Right cardiac atrium (tissue), 5 donors: ENCODE measurements at regions not wholly inside any gene's neighbourhood (a gene's known extent, or its start where the extent isn't known, plus 50 kb on each side); places are given as distances from the start of the nearest gene placed in this dataset.
A peak's percentile ranks its signal among the peaks of the same experiment; 100 is the strongest.
"Not testable (repeated sequence)": the region's sequence is repeated elsewhere in the genome, so short reads cannot be mapped to it uniquely, and the experiment has no call there.

Experiments
- ATAC-seq, 2 donors: fragments of 200-7000 bp; cut with Tn5 transposase; one replicate each; pipeline versions ENCODE4 v1.8.0 to v1.9.1; 2020; ENCODE audit warnings: moderate library complexity in 2 of 2, mild to moderate bottlenecking in 1 of 2
- DNase-seq, 3 donors: peaks; one replicate each; pipeline ENCODE4 v3.0.0-alpha.2; 2020
- H3K27ac ChIP-seq: one replicate; pipeline ENCODE4 v1.5.1; 2013; ENCODE audit warnings: mild to moderate bottlenecking, low read length, control low read depth, moderate library complexity
- H3K27me3 ChIP-seq: one replicate; pipeline ENCODE4 v1.6.1; 2013; ENCODE audit not compliant: control insufficient read depth, insufficient read depth
- H3K4me1 ChIP-seq: one replicate; pipeline ENCODE4 v1.6.1; 2013; ENCODE audit warnings: low read length; ENCODE audit not compliant: control insufficient read depth, insufficient read depth
- H3K4me3 ChIP-seq: one replicate; pipeline ENCODE4 v1.5.1; 2013; ENCODE audit warnings: low read length, control low read depth
- H3K9me3 ChIP-seq: one replicate; pipeline ENCODE4 v1.6.1; 2013; ENCODE audit warnings: low read length; ENCODE audit not compliant: control insufficient read depth
- WGBS: extraction: QIAGEN DNeasy Blood & Tissue Kit; methylation state at CpG from one replicate; pipeline ENCODE4 v1.1.7; 2013; 5-methylcytosine and 5-hydroxymethylcytosine counted together
- intact Hi-C, 4 donors: fragments of 100-400 bp; cut with DNase I; formaldehyde crosslinking; loops; one replicate each; pipeline versions ENCODE4 v1.11.0 to v1.14.0; 2022 to 2023
- donor health status: healthy with polysubstance abuse.
- donor health status: DM: no; HTN: yes; CAD: no.
- donor health status: DM: no; HTN: no; CAD: no.
- donor health status: DM: no; HTN: yes; CAD: no; lungs with severe emphysema.
- donor health status: DM: yes; HTN: yes; CAD: no.

GRCh38 chr9:42412354-42412753, 228.9 kb downstream of the SPATA31A6 start:
- intact Hi-C loops, ATAC-seq, H3K27ac ChIP-seq, H3K27me3 ChIP-seq, H3K4me3 ChIP-seq, H3K4me1 ChIP-seq, H3K9me3 ChIP-seq, DNase-seq: not testable (repeated sequence)
- 75% methylated on average over 1 of the region's 1 CpG for WGBS

GRCh38 chr9:42414865-42415264, 231.4 kb downstream of the SPATA31A6 start:
- DNase-seq, H3K27ac ChIP-seq, H3K27me3 ChIP-seq, H3K4me1 ChIP-seq, H3K4me3 ChIP-seq, intact Hi-C loops, H3K9me3 ChIP-seq: not testable (repeated sequence)
- peak in 1 of 2 donors; percentile 45 for ATAC-seq
- no CpG with 5 or more reads among the region's 1 CpG for WGBS

- DNase-seq, H3K9me3 ChIP-seq, H3K4me3 ChIP-seq, H3K27ac ChIP-seq, intact Hi-C loops, H3K4me1 ChIP-seq, H3K27me3 ChIP-seq, ATAC-seq: not testable (repeated sequence)
- WGBS: 100% methylated on average over 1 of the region's 8 CpGs
Measured at GRCh38 chr9:42419652-42420051, 236.2 kb downstream of the SPATA31A6 start.

DNA sequence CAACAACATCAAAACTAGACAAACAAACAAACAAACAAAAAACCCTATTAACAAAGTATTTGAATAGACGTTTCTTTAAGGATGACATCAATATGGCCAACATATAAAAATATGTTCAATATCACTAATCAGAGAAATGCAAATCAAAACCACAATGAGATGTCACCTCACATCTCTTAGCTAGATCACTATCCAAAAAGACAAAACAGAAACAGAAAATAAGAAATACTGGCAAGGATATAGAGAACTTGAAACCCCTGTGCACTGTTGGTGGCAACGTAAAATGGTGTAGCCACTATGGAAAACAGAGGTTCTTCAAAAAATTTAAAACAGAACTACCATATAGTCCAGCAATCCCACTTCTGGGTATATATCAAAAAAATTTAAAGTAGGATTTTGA, 236.9 kb downstream of the SPATA31A6 start:
- 66% methylated on average over 2 of the region's 2 CpGs for WGBS
- intact Hi-C loops, H3K27me3 ChIP-seq, ATAC-seq, H3K4me1 ChIP-seq, H3K27ac ChIP-seq, H3K9me3 ChIP-seq, H3K4me3 ChIP-seq, DNase-seq: not testable (repeated sequence)

DNA sequence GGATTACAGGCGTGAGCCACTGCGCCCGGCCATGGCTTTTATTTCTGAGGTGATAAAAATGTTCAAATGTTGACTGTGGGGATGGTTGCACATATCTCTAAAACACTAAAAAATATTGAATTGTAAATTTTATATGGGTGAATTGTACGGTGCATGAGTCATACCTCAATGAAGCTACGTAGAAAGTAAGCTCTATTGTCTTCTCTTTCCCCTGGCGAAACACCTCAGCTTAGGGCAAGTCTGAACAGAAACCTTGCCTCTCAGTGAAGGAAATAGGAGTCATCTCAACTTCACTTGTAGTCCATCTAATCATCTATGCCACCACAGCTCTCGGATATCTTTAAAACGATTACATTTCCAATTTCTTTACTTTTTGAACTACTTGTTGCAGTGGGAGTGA, 238.2 kb downstream of the SPATA31A6 start:
- intact Hi-C loops, H3K4me3 ChIP-seq, DNase-seq, H3K27me3 ChIP-seq, H3K4me1 ChIP-seq, ATAC-seq, H3K27ac ChIP-seq, H3K9me3 ChIP-seq: not testable (repeated sequence)
- WGBS: 80% methylated on average over 8 of the region's 8 CpGs

- intact Hi-C loops, ATAC-seq, H3K27ac ChIP-seq, H3K9me3 ChIP-seq, H3K4me3 ChIP-seq, H3K4me1 ChIP-seq, DNase-seq, H3K27me3 ChIP-seq: not testable (repeated sequence)
- WGBS: 66% methylated on average over 4 of the region's 4 CpGs
Measured at GRCh38 chr9:42430674-42431615, 247.5 kb downstream of the SPATA31A6 start.

DNA sequence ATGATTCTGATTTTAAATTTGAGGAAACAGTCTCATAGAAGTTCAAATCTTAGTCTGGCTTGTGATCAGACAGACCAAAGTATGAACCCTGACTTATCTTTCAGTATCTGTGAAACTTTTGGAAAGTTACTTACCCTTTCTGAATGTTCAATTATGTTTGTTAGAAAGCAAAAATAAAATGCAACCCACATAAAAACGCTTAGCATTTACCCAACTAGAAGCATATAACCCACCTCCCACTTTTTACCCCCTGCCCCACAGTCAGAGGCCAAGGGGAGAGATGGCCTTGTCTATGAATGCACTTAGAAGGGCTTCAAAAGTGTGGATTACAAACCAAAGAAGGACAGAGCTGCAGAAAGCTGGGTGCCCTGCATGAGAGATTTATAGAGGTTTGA, 248.2 kb downstream of the SPATA31A6 start:
- intact Hi-C loops, H3K27ac ChIP-seq, DNase-seq, H3K9me3 ChIP-seq, H3K27me3 ChIP-seq, H3K4me3 ChIP-seq, H3K4me1 ChIP-seq, ATAC-seq: not testable (repeated sequence)
- 49% methylated on average over 1 of the region's 1 CpG for WGBS

DNA sequence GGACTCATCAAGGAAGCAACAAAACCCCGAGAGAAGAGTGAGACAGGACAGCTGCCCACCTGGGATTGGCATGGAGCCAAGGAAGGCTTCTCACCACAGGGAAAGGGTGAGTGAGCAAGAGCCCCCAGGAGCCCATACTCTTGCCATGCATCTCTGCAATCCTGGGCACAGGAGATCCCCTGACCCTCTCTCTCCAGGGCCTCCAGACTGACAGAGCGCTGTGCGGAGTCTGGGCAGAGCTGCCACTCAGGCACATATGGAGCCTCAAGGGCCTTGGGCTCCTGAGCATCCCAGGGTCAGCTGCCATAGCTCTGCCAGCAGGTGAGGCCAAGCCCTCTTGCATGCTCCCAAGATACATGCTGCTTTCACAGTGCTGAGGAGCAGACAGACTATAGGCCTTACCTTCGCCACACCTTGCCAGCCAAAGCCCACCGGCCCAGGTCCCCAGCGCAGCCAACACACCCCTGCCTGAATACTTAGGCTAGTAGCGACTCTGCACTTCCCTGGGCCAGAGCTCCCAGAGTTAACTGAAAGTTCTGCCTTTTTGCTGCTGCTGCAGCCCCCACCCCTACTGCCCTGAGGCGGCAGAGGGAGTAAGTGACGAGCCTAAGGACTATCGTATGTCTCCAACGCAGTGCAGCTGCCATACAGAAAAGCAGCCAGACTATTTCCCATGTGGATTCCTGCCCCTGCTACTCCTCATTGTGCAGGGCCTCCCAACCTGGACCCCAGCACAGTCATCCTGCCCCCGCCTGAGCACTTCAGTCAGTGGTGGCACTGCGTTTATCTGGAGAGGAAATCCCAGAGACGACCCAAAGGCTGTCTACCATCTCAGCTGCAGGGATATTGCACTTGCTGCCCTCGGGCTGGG, 251.6 kb downstream of the SPATA31A6 start:
- DNase-seq, H3K4me1 ChIP-seq, ATAC-seq, H3K9me3 ChIP-seq, H3K27me3 ChIP-seq, intact Hi-C loops, H3K4me3 ChIP-seq, H3K27ac ChIP-seq: not testable (repeated sequence)
- WGBS: 64% methylated on average over 15 of the region's 15 CpGs

GRCh38 chr9:42435715-42436342, 252.4 kb downstream of the SPATA31A6 start:
- DNase-seq, H3K4me1 ChIP-seq, H3K4me3 ChIP-seq, intact Hi-C loops, H3K27me3 ChIP-seq, H3K27ac ChIP-seq, H3K9me3 ChIP-seq: not testable (repeated sequence)
- ATAC-seq: peak in 1 of 2 donors; percentile 11
- 77% methylated on average over 3 of the region's 4 CpGs for WGBS

DNA sequence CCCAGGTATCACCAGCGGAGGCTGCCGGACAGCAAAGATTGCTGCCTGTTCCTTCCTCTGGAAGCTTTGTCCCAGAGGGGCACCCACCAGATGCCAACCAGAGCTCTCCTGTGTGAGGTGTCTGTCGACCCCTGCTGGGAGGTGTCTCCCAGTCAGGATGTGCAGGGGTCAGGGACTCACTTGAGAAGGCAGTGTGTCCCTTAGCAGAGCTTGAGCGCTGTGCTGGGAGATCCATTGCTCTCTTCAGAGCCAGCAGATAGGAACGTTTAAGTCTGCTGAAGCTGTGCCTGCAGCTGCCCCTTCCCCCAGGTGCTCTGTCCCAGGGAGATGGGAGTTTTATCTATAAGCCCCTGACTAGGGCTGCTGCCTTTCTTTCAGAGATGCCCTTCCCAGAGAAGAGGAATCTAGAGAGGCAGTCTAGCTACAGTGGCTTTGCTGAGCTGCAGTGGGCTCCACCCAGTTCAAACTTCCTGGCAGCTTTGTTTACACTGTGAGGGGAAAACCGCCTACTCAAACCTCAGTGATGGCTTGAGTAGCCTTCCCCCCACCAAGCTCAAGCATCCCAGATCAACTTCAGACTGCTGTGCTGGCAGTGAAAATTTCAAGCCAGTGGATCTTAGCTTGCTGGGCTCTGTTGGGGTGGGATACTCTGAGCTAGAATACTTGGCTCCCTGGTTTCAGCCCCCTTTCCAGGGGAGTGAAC, 253.7 kb downstream of the SPATA31A6 start:
- H3K9me3 ChIP-seq, H3K27ac ChIP-seq, H3K27me3 ChIP-seq, ATAC-seq, DNase-seq, intact Hi-C loops, H3K4me1 ChIP-seq, H3K4me3 ChIP-seq: not testable (repeated sequence)
- WGBS: 56% methylated on average over 2 of the region's 6 CpGs
